Muscle layer of duodenum (tissue), 2 donors: ENCODE measurements at regions not wholly inside any gene's neighbourhood (a gene's known extent, or its start where the extent isn't known, plus 50 kb on each side); places are given as distances from the start of the nearest gene placed in this dataset.
"Not testable (repeated sequence)": the region's sequence is repeated elsewhere in the genome, so short reads cannot be mapped to it uniquely, and the experiment has no call there.

Experiments used
- H3K27ac ChIP-seq: one replicate; pipeline ENCODE4 v1.7.0; 2013; ENCODE audit warnings: mild to moderate bottlenecking, low read length
- H3K27me3 ChIP-seq: one replicate; pipeline ENCODE4 v1.7.0; 2013; ENCODE audit warnings: low read depth, mild to moderate bottlenecking, control low read depth, low read length
- H3K36me3 ChIP-seq, 2 donors: one replicate each; pipeline ENCODE4 v1.7.0; 2013; ENCODE audit warnings: low read length in 2 of 2, control low read depth in 1 of 2, mild to moderate bottlenecking in 1 of 2; ENCODE audit not compliant: insufficient read depth in 2 of 2, control insufficient read depth in 1 of 2
- H3K4me1 ChIP-seq, 2 donors: one replicate each; pipeline ENCODE4 v1.7.0; 2013; ENCODE audit warnings: low read length in 2 of 2, mild to moderate bottlenecking in 2 of 2, control low read depth in 1 of 2, moderate library complexity in 1 of 2; ENCODE audit not compliant: insufficient read depth in 2 of 2, control insufficient read depth in 1 of 2
- H3K4me3 ChIP-seq, 2 donors: one replicate each; pipeline ENCODE4 v1.7.0; 2013; ENCODE audit warnings: low read length in 2 of 2, low read depth in 1 of 2, mild to moderate bottlenecking in 1 of 2
- H3K9me3 ChIP-seq, 2 donors: one replicate each; pipeline ENCODE4 v1.7.0; 2013; ENCODE audit warnings: low read length in 2 of 2, control low read depth in 1 of 2, mild to moderate bottlenecking in 1 of 2; ENCODE audit not compliant: control insufficient read depth in 1 of 2
- donor health status: healthy.

GRCh38 chr6:18042536-18043145, 55.2 kb upstream of the KIF13A start:
- no peak overlapping the region for H3K4me3 ChIP-seq
- no peaks in the 10 kb centered on the region for H3K36me3 ChIP-seq
- no peaks in the 10 kb centered on the region for H3K27me3 ChIP-seq
- H3K9me3 ChIP-seq = no peaks in the 10 kb centered on the region
- H3K27ac ChIP-seq = no peak overlapping the region
- peaks cover 0 to 8% of the 10 kb centered on the region in 2 donors for H3K4me1 ChIP-seq

- no peak overlapping the region for H3K4me3 ChIP-seq
- peaks cover 0 to 8% of the 10 kb centered on the region in 2 donors for H3K4me1 ChIP-seq
- H3K27me3 ChIP-seq = no peaks in the 10 kb centered on the region
- no peaks in the 10 kb centered on the region for H3K9me3 ChIP-seq
- H3K36me3 ChIP-seq = no peaks in the 10 kb centered on the region
- H3K27ac ChIP-seq = no peak overlapping the region
Measured at GRCh38 chr6:18039481-18039880, 52.0 kb upstream of the KIF13A start.

GRCh38 chr6:18038235-18038634, 50.8 kb upstream of the KIF13A start:
- not testable (repeated sequence) for H3K27ac ChIP-seq, H3K9me3 ChIP-seq, H3K4me1 ChIP-seq, H3K4me3 ChIP-seq, H3K27me3 ChIP-seq, H3K36me3 ChIP-seq
